NB4 (cell line): ENCODE measurements at regions not wholly inside any gene's neighbourhood (a gene's known extent, or its start where the extent isn't known, plus 50 kb on each side); places are given as distances from the start of the nearest gene placed in this dataset.

Source experiments
- CTCF ChIP-seq: IDR thresholded peaks from one replicate; pipeline ENCODE4 v1.5.1; 2012; ENCODE audit warnings: low read depth, low read length
- MAX ChIP-seq: IDR thresholded peaks from 2 replicates; pipeline ENCODE4 v1.6.1; 2011; ENCODE audit warnings: low read depth, low read length
- POLR2A ChIP-seq: IDR thresholded peaks from 2 replicates; pipeline ENCODE4 v1.6.1; 2011; ENCODE audit warnings: mild to moderate bottlenecking; ENCODE audit not compliant: insufficient read length; ENCODE audit errors: extremely low read depth

- TF ChIP-seq POLR2A: no peak
- no peak for TF ChIP-seq CTCF
- TF ChIP-seq MAX: no peak
Observed at GRCh38 chr1:231092380-231092779, 52.3 kb upstream of the FAM89A start.
